ENCODE measurements at regions not wholly inside any gene's neighbourhood (a gene's known extent, or its start where the extent isn't known, plus 50 kb on each side); places are given as distances from the start of the nearest gene placed in this dataset.

DNA sequence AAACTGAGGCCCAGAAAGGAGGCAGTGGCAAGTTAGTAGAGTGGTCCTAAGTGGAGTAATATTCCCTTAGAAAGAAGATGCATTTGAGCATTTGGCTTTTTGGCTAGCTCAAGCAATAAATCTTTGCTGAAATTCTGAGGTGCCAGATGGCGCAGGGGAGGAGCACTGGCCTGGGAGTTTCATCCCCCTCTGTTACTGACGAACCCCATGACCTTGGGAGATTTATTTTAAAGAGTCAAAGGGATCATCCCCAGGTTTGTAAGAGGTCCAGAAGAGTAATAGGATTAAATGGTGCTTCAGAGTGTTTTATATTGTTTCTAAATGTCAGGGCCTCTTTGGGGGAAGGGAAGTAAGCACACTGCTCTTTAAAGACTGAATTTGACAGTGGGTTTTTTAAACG lies 85.1 kb upstream of the PIAS1 start:
- H3K4me3 ChIP-seq (ENCODE audit: control insufficient read depth in 2 of 3, extremely low read depth in 1 of 3, insufficient read depth in 2 of 3, low read depth in 1 of 3, low read length in 3 of 3) = no peak overlapping the region
- no peaks in the 10 kb centered on the region for H3K9me3 ChIP-seq (ENCODE audit: control insufficient read depth, low read depth, low read length)
- no peak overlapping the region for H3K4me2 ChIP-seq (ENCODE audit: control insufficient read depth, extremely low read depth, insufficient read depth, low read depth, low read length)
- H2AFZ ChIP-seq (ENCODE audit: control insufficient read depth, low read length) = no peak overlapping the region
- H3K36me3 ChIP-seq (ENCODE audit: control insufficient read depth in 2 of 2, extremely low read depth in 1 of 2, insufficient read depth in 2 of 2, low read length in 2 of 2) = no peaks in the 10 kb centered on the region
- no peaks in the 10 kb centered on the region for H3K9me1 ChIP-seq (ENCODE audit: control insufficient read depth, extremely low read depth, insufficient read depth, low read length)
- TF ChIP-seq, protein P1, sequence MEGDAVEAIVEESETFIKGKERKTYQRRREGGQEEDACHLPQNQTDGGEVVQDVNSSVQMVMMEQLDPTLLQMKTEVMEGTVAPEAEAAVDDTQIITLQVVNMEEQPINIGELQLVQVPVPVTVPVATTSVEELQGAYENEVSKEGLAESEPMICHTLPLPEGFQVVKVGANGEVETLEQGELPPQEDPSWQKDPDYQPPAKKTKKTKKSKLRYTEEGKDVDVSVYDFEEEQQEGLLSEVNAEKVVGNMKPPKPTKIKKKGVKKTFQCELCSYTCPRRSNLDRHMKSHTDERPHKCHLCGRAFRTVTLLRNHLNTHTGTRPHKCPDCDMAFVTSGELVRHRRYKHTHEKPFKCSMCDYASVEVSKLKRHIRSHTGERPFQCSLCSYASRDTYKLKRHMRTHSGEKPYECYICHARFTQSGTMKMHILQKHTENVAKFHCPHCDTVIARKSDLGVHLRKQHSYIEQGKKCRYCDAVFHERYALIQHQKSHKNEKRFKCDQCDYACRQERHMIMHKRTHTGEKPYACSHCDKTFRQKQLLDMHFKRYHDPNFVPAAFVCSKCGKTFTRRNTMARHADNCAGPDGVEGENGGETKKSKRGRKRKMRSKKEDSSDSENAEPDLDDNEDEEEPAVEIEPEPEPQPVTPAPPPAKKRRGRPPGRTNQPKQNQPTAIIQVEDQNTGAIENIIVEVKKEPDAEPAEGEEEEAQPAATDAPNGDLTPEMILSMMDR (optimal IDR thresholded peaks at IDR 0.05 in 1 of 3, IDR thresholded peaks at IDR 0.05 in 1 of 3, conservative IDR thresholded peaks at IDR 0.05 in 1 of 3; ENCODE audit: extremely low read depth in 1 of 3, insufficient read depth in 2 of 3, low read length in 3 of 3) = no peak
- no peak for TF ChIP-seq EZH2 (IDR thresholded peaks at IDR 0.05; ENCODE audit: low read length)
- no peak for FAIRE-seq
- peaks cover 7% of the 10 kb centered on the region for H3K4me1 ChIP-seq (ENCODE audit: control insufficient read depth, extremely low read depth, insufficient read depth, low read length)
- no peaks in the 10 kb centered on the region for H3K79me2 ChIP-seq (ENCODE audit: control insufficient read depth, insufficient read depth, low read length)
- dilution Hi-C loops (cut with MboI; ENCODE audit: extremely low pct_ligation_motif_present, low sequenced_read_pairs) = no loop called here
- no peaks in the 10 kb centered on the region for H4K20me1 ChIP-seq (ENCODE audit: control insufficient read depth, extremely low read depth, insufficient read depth, low read length)
- H3K9ac ChIP-seq (ENCODE audit: control insufficient read depth, extremely low read depth, insufficient read depth, low read length) = no peak overlapping the region
- H3K27me3 ChIP-seq (ENCODE audit: control insufficient read depth, extremely low read depth, insufficient read depth, low read length) = no peaks in the 10 kb centered on the region
- no peak for DNase-seq (ENCODE audit: low read depth, low spot score)
- H3K27ac ChIP-seq (ENCODE audit: control insufficient read depth, insufficient read depth, low read length) = no peak overlapping the region

DNA sequence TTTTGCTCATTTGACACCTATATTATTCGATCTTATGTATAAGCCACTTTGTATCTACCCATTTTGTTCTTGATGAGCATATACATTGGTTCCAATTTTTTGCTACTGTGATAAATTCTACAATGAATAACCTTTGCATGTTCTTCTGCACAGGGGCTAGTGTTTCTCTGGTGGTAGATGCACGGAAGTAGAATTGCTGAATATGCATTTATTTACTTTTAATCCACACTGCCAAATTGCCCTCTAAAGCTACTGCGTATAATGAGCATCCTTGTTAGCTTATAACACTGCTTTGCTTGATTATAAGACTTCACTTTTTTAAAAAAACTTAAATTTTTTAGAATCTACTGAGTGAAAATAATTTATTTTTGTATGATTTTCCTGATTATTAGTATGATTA lies 84.2 kb upstream of the PIAS1 start:
- no peaks in the 10 kb centered on the region for H3K9me1 ChIP-seq (ENCODE audit: control insufficient read depth, extremely low read depth, insufficient read depth, low read length)
- no peak for TF ChIP-seq EZH2 (IDR thresholded peaks at IDR 0.05; ENCODE audit: low read length)
- TF ChIP-seq, protein P1 (optimal IDR thresholded peaks at IDR 0.05 in 1 of 3, IDR thresholded peaks at IDR 0.05 in 1 of 3, conservative IDR thresholded peaks at IDR 0.05 in 1 of 3; ENCODE audit: extremely low read depth in 1 of 3, insufficient read depth in 2 of 3, low read length in 3 of 3) = no peak
- no peaks in the 10 kb centered on the region for H3K79me2 ChIP-seq (ENCODE audit: control insufficient read depth, insufficient read depth, low read length)
- no peaks in the 10 kb centered on the region for H3K36me3 ChIP-seq (ENCODE audit: control insufficient read depth in 2 of 2, extremely low read depth in 1 of 2, insufficient read depth in 2 of 2, low read length in 2 of 2)
- no peak overlapping the region for H3K9ac ChIP-seq (ENCODE audit: control insufficient read depth, extremely low read depth, insufficient read depth, low read length)
- H3K27ac ChIP-seq (ENCODE audit: control insufficient read depth, insufficient read depth, low read length) = no peak overlapping the region
- FAIRE-seq (no peak), DNase-seq (ENCODE audit: low read depth, low spot score) (no peak)
- no peak overlapping the region for H2AFZ ChIP-seq (ENCODE audit: control insufficient read depth, low read length)
- H3K4me1 ChIP-seq (ENCODE audit: control insufficient read depth, extremely low read depth, insufficient read depth, low read length) = peaks cover 7% of the 10 kb centered on the region
- no peak overlapping the region for H3K4me3 ChIP-seq (ENCODE audit: control insufficient read depth in 2 of 3, extremely low read depth in 1 of 3, insufficient read depth in 2 of 3, low read depth in 1 of 3, low read length in 3 of 3)
- dilution Hi-C loops (cut with MboI; ENCODE audit: extremely low pct_ligation_motif_present, low sequenced_read_pairs) = no loop called here
- no peaks in the 10 kb centered on the region for H3K9me3 ChIP-seq (ENCODE audit: control insufficient read depth, low read depth, low read length)
- H4K20me1 ChIP-seq (ENCODE audit: control insufficient read depth, extremely low read depth, insufficient read depth, low read length) = no peaks in the 10 kb centered on the region
- H3K27me3 ChIP-seq (ENCODE audit: control insufficient read depth, extremely low read depth, insufficient read depth, low read length) = no peaks in the 10 kb centered on the region
- H3K4me2 ChIP-seq (ENCODE audit: control insufficient read depth, extremely low read depth, insufficient read depth, low read depth, low read length) = no peak overlapping the region
